T-helper 17 cell (primary cell): ENCODE measurements at regions not wholly inside any gene's neighbourhood (a gene's known extent, or its start where the extent isn't known, plus 50 kb on each side); places are given as distances from the start of the nearest gene placed in this dataset.

Experiments used
- ATAC-seq: fragments of 150-1000 bp; cut with Tn5 transposase; 2 replicates; pipeline ENCODE4 v1.10.0; 2021; ENCODE audit warnings: mild to moderate bottlenecking, moderate library complexity
- DNase-seq, 3 donors: peaks; one replicate each; pipeline versions ENCODE4 v3.0.0 to v3.0.0-alpha.2; 2020 to 2021
- H3K9me3 ChIP-seq: one replicate; pipeline ENCODE4 v1.7.0; 2013; ENCODE audit warnings: low read length, mild to moderate bottlenecking; ENCODE audit not compliant: control insufficient read depth, poor library complexity, severe bottlenecking
- H3K27ac Mint-ChIP-seq: one replicate; pipeline ENCODE4 v1.8.0; 2022; ENCODE audit warnings: mild to moderate bottlenecking, moderate library complexity, mixed read lengths
- H3K27me3 Mint-ChIP-seq: one replicate; pipeline ENCODE4 v1.8.0; 2022; ENCODE audit warnings: mixed read lengths
- H3K36me3 Mint-ChIP-seq: one replicate; pipeline ENCODE4 v1.8.0; 2022; ENCODE audit warnings: low read depth, mixed read lengths
- H3K4me1 Mint-ChIP-seq: one replicate; pipeline ENCODE4 v1.8.0; 2022; ENCODE audit warnings: mild to moderate bottlenecking, mixed read lengths
- H3K4me3 Mint-ChIP-seq: one replicate; pipeline ENCODE4 v1.8.0; 2022; ENCODE audit warnings: mild to moderate bottlenecking, moderate library complexity, mixed read lengths

DNA sequence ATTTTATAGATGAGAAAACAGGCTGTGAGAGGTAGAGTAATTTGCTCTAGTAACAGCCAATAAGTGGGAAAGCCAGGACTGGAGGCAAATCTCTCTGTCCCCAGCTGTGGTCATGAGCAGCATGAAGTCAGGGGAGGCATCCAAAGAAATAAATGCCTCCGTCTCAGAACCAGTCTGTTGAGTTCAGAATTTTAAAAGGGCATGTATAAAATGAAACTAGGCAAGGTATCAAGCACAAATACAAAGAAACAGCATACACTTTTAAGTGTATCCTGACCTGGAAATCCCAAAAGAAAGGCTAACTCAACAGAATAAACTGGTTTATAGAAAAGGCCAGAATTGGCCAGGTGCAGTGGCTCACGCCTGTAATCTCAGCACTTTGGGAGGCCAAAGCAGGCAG lies 120.0 kb upstream of the B3GALT2 start:
- DNase-seq (no peak), ATAC-seq (no peak)
- Mint-ChIP-seq H3K27ac (peak overlapping the region; percentile 22), H3K27me3 (no peaks in the 10 kb centered on the region), H3K4me3 (no peak overlapping the region), H3K4me1 (peaks cover 12% of the 10 kb centered on the region), H3K36me3 (no peaks in the 10 kb centered on the region)
- no peaks in the 10 kb centered on the region for H3K9me3 ChIP-seq
